ENCODE measurements at regions not wholly inside any gene's neighbourhood (a gene's known extent, or its start where the extent isn't known, plus 50 kb on each side); places are given as distances from the start of the nearest gene placed in this dataset.

DNA sequence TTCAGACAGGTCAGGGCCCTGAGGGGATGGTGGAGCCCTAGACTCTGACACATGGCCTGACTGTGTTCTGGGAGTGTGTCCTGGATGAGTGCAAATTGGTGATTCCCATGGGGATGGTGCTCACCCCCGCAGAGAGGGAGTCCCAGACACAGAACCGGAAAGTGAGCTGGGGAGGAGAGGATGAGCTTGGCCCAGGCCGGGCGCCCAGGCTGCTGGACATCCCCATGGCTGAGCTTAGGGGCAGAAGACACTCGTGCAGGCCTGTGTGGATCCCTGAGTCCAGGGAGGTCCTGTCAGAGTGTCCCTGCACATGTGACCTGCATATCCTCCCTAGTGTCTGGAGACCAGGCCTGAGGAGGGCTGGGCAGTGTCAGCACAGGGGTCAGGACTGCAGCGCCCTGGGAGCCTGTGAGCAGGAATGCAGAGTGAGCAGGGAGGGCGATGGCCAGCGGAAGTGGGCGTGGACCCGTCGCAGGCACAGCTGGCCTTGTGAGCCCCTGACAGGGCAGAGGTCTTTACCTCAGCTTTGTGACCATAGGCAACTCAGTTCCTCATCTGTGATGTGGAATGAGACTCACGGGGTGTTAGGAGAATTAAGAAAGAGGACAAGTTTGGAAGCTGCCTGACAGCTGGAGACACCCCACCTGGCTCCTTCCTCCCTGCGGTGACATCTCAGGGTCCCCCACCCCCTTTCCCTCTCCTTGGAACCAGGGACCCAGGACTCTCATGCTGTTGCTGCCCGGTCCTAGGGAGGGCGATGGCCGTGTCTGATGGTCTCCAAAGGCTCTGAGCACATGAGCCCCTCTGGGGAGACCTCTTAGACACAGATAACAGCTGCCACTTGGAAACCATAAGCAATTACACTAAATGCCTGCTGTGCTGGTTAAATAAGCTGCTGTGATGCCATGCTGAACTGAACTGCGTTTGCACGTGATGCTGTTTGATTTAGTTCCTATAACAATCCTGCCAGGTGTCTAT is 62.6 kb upstream of the HS6ST1 start:
- TF ChIP-seq CTCF (IDR thresholded peaks at IDR 0.05; ENCODE audit: low read depth, low read length) (no peak), EZH2phosphoT487 (IDR thresholded peaks at IDR 0.05; ENCODE audit: low read depth) (no peak)
